Left ventricle myocardium superior (tissue), 1 donor: ENCODE measurements at regions not wholly inside any gene's neighbourhood (a gene's known extent, or its start where the extent isn't known, plus 50 kb on each side); places are given as distances from the start of the nearest gene placed in this dataset.
A peak's percentile ranks its signal among the peaks of the same experiment; 100 is the strongest.
"Not testable (repeated sequence)": the region's sequence is repeated elsewhere in the genome, so short reads cannot be mapped to it uniquely, and the experiment has no call there.

ENCODE experiments used
- ATAC-seq: fragments of 200-7000 bp; cut with Tn5 transposase; one replicate; pipeline ENCODE4 v1.9.1; 2020; ENCODE audit warnings: mild to moderate bottlenecking, moderate library complexity
- DNase-seq: peaks from one replicate; pipeline ENCODE4 v3.0.0-alpha.2; 2020
- intact Hi-C: fragments of 100-400 bp; cut with micrococcal nuclease; formaldehyde crosslinking; loops from one replicate; pipeline ENCODE4 v1.11.0; 2022
- donor health status: DM: no; HTN: yes; CAD: no; lungs with severe emphysema.

DNA sequence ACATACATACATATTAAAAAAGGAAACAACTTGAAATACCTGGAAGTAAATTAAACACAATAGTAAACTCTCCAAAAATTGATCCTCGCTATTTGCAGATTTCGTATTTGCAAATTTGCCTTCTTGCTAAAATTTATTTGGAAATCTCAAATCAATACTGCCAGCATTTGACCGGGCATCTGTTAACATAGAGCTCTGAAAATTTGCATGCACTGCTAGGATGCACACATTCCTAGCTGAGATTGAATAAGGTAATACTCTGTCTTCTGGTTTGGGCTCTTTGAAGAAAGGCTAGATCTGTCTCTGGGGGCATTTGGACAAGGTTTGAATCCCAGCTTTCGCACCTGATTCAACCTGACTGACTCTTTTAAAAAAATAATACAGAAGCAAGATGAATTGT is 729.1 kb upstream of the MGAT4C start:
- intact Hi-C loops = no loop called here
- ATAC-seq = no peak
- DNase-seq = no peak

DNA sequence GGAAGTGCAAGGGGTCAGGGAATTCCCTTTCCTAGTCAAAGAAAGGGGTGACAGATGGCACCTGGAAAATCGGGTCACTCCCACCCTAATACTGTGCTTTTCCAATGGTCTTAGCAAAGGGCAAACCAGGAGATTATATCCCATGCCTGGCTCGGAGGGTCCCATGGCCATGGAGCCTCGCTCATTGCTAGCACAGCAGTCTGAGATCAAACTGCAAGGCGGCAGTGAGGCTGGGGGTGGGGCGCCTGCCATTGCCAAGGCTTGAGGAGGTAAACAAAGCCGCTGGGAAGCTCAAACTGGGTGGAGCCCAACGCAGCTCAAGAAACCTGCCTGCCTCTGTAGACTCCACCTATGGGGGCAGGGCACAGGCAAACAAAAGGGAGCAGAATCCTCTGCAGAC is 714.4 kb upstream of the MGAT4C start:
- intact Hi-C loops, ATAC-seq: not testable (repeated sequence)
- peak; percentile 24 for DNase-seq

DNA sequence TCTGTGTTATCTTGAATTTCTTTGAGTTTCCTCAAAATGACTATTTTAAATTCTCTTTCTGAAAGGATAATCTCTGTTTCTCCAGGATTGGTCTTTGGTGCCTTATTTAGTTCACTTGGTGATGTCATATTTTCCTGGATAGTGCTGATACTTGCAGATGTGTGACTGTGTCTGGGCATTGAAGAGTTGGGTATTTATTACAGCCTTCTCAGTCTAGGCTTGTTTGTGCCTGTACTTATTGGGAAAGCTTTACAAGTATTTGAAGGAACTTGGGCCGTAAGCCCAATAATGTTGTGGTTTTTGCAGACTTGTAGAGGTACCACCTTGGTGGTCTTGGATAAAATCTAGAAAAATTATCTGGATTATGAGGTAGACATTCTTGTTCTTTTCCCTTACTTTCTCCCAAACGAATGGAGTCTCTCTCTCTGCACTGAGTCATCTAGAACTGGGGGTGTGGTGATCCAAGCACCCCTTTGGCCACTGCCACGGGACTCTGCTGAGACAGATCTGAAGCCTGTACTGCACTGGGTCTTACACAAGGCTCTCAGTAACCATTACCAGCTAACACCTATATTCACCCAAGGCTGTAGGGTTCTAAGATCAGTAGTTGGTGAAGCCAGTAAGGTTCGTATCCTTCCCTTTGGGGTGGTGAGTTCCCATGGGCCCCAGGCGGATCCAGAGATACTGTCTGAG is 703.7 kb upstream of the MGAT4C start:
- DNase-seq (no peak), ATAC-seq (no peak)
- intact Hi-C loops = no loop called here

DNA sequence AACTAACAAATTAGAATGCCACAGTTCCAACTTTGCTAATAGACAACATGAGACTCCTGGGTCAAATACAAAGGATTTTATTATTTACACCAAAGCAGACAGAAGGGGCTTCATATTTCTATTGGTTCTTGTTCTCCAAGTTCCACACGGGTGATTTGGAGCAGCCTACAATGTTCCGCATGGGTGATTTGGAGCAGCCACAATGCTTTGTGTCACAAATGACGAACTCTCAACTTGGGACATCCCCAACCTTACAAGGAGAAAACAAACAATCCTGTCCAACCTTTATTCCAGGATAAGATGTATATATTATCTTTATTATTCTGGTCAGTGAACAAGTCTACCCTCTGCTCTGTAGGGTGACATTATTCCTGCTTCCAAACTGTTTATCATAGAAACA is 694.3 kb upstream of the MGAT4C start:
- no peak for ATAC-seq
- DNase-seq = no peak
- intact Hi-C loops = no loop called here

DNA sequence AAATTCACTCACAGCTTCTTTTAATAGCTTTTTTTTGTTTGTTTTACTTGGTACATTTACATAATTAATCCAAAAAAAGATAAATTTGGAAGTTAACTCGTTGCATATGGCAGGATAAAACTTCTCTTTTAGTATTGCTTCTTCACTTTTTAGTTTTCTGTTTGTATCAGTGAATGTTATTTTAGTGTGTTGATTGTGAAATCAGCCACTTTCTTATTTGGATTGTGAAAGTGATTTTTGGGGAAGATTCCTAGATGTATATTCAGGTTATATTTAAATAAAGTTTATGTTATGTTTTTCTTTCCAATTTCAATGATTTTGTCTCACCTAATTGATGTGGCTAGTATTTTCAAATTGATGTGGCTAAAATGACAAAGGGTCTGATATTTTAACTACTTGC is 693.9 kb upstream of the MGAT4C start:
- DNase-seq (no peak), ATAC-seq (no peak)
- intact Hi-C loops = no loop called here

DNA sequence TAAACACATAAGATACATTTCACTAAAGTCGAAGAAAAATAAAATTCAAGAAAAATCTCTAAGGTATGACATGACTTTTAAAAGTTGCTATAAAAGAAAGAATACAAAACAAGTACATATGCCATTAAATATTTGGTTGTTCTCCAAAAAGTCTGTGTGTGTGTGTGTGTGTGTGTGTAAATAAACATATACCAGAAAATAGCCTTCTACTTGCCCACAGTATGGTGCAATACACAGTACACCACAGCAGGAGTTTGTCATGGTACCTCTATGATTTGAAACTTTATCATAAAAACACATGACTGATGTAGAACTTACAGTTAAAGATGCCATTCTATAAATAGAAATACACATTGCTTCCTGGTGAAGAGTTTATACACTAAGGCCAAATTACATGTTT is 692.7 kb upstream of the MGAT4C start:
- DNase-seq (no peak), ATAC-seq (no peak)
- intact Hi-C loops = no loop called here

DNA sequence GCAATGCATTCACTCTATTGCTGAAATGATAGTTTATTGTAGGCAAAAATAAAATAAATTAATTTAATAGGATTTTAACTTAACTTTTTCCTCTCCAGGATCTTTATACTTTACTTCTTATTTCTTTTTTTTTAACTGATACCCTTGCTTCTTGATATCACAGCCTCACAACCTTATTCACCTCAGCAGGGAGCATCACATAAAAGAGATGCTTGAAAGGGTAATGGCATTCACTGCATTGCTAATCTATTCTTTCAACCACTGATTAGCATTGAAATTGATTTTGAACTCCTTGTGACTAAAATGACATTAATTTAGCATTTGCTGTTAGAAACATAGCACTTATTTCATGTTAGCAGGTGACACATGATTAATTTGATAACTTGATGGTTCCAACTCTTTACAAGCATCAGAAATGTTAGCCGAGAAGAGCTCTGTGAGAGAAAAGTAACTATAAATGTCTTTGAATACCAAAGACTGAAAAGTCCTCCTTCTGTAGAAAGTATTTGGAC is 689.5 kb upstream of the MGAT4C start:
- intact Hi-C loops = no loop called here
- no peak for DNase-seq
- no peak for ATAC-seq

DNA sequence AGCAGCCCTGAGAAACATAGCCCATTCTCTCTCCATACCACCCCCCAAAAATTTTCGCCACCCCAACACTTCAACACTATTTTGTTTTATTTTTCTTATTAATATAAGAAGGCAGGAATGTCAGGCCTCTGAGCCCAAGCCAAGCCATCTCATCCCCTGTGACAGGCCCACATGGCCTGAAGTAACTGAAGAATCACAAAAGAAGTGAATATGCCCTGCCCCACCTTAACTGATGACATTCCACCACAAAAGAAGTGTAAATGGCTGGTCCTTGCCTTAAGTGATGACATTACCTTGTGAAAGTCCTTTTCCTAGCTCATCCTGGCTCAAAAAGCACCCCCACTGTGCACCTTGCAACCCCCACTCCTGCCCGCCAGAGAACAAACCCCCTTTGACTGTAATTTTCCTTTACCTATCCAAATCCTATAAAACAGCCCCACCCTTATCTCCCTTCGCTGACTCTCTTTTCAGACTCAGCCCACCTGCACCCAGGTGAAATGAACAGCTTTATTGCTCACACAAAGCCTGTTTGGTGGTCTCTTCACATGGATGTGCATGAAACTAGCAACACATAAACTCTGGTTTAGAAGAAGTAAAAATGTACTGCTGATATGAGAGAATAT is 688.1 kb upstream of the MGAT4C start:
- ATAC-seq, intact Hi-C loops: not testable (repeated sequence)

DNA sequence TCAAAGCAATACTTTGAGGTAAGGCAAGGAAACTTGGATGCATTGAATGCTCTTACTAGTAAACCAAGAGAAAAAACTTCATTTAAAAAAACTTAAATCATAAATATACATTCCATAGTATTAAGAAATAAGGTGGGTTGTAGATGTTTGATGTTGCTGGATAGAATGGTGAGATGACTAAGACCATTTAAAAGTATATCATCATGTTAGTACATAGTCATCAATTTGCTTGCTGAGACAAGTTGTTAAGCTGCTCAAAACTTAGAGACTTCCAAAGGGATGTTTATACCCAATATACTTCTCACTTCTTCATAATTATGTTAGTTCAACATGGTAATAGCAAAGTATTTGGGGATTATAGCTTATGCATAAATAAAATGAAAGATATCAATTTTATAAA is 675.5 kb upstream of the MGAT4C start:
- intact Hi-C loops = no loop called here
- ATAC-seq = no peak
- no peak for DNase-seq

More for the DNA sequence above, 688.1 kb upstream of the MGAT4C start:
- DNase-seq = not testable (repeated sequence)

DNA sequence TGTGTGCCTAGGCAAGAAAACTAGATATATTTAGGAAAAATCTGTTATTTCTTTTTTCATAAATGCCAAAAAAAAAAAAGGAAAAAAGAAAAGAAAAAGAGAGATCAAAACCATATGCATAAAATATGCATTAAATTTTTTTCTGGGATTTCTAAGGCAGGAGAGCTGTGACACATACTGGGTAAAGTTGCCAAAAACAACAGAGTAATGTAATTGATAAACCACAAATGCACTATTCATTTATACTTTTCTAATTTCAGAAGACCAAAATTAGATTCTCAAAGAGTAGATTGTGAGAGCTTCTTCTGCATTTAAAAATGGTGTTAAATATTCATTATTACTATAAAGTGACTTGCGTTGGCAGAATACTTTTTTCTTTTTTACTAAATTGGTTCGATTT is 673.8 kb upstream of the MGAT4C start:
- DNase-seq (no peak), ATAC-seq (no peak)
- intact Hi-C loops = no loop called here

DNA sequence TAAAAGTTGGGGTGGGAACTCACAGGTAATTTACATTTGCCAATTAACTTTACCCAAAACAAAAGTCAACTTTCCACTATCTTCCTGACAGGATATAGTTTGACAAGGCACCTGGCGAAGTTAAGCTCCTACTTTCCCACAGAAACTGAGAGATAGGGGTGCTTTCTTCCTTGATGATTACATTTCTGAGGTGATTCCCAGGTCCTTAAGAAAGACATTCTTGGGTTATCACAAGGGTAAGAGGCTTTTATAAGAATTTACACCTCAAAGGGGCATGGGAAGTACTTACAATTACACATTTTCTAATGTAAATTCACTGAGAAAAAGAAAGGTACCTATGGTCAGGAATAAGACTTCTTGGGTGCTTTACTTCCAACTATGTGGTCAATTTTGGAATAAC is 660.9 kb upstream of the MGAT4C start:
- ATAC-seq (no peak), DNase-seq (no peak)
- intact Hi-C loops = no loop called here

DNA sequence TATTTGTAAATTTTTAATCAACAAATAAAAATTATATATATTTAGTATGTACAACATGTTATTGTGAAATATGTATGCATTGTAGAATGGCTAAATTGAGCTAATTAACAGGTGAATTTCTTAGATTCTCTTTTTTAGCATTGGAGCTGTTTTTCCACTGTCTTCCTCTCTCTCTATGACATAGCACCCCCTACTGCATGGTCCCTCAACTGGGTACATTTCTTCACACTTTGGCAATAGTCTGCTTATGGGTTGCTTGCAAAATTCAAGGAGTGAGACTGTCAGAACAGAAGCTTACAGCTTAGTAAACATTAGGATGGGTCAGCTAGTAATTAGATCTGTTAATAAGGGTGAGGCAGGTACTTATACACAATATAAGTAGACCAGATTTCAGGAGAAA is 658.5 kb upstream of the MGAT4C start:
- DNase-seq = no peak
- intact Hi-C loops = no loop called here
- ATAC-seq = no peak

DNA sequence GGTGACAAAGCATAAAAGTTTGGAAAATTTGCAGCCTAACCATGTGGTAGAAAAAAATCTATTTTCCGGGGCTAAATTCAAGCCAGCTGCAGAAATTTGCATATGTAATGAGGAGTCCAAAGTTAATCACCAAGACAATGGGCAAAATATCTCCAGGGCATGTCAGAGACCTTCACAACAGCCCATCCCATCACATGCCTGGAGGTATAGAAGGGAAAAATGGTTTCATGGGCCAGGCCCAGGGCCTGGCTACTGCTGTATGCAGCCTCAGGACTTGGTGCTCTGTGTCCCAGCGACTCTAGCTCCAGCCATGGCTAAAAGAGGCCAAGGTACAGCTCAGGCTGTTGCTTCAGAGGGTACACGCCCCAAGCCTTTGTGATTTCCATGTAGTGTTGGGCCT is 655.8 kb upstream of the MGAT4C start:
- DNase-seq (no peak), ATAC-seq (no peak)
- intact Hi-C loops = no loop called here

DNA sequence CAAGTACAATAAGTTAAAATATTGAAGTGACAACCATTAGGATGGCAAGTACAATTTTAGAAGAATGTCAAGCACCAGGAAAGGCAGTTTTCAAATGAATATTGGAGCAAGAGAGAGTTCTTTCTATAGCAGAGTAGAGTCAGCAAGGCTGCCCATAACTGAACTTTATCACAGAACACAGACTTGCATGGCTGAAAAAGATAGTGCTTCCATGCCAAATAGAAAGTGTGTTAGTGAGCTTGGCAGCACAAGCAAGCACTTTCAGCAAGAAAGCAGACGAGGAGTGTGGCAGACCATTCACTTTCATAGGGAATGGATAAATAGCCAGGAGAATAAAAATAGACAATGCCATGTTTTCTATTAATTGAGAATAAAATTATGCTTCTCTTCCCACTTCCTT is 647.0 kb upstream of the MGAT4C start:
- ATAC-seq (peak; percentile 67), DNase-seq (no peak)
- intact Hi-C loops = no loop called here

DNA sequence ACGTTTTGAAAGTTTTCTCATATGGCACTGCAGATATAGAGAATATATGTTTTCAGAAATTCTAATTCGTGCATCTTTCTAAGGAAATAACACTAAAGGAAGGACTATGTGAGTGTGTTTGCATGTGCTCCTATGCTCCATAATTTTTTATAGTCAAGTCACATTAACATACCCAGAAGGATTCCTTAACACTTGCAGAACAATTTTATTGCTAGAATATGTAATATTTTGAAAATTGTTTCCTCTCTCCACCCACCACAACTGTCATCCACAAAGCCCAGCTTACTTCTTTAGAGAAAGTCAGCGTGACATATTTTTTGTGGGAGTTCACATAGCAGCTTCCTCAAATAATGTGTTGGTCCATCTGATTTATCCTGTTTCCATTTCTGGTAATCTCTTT is 604.6 kb upstream of the MGAT4C start:
- intact Hi-C loops = no loop called here
- no peak for ATAC-seq

DNA sequence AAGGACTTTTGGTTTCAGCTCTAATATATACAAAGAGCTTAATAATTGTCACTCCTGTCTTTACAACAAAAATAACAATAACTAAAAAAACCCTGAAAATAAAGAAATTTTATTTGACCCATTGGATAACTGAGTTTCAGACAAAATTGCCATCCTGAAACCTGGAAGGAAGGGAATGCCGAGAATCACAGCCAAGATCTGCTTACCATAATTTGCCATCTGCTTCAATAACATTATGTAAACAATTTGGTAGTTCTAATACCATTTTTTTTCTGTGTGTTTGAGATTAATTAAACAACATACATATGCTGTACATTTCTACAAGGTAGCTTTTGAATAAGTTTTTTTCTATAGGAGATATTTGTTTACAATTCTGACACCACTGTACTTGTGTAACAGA is 596.3 kb upstream of the MGAT4C start:
- intact Hi-C loops = no loop called here
- ATAC-seq (no peak), DNase-seq (no peak)

More for the DNA sequence above, 604.6 kb upstream of the MGAT4C start:
- DNase-seq = no peak

DNA sequence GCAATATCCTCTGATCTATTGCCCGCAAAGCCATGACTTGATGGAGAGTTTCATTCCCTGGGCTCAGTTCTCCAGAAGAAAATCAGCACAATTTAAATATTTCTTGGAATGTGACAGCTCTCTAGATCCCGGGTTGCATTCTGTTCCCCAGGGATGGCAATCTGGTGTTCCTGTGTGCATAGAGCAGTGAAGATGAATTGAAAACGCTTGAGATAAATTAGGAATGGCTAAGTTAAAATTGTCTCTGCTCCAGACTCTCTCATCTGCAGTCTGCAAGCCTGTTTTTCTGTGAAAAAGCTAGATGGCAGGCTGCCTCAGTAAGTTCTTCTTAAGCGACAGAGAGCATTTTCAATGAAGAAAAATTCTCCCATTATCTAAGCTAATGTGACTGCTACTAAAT is 582.5 kb upstream of the MGAT4C start:
- DNase-seq (no peak), ATAC-seq (no peak)
- intact Hi-C loops = no loop called here

DNA sequence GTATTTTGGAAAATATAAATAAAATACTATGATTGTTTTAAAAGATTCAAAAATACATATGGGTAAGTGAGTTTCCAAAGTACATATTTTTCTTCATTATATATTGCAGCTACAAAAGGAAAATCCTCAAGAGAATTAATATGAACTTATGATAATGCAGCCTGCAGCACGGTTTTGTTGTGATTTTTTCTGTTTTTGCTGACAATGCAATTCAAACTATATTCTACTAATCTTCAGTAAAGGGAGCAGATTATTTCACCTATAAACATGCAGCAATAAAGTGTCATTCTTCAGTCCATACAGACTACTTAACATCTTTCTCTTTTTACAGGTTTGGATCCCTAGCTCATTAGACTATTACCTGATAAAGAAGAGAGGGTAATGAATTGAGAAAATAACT is 582.1 kb upstream of the MGAT4C start:
- intact Hi-C loops = no loop called here
- DNase-seq (no peak), ATAC-seq (no peak)

DNA sequence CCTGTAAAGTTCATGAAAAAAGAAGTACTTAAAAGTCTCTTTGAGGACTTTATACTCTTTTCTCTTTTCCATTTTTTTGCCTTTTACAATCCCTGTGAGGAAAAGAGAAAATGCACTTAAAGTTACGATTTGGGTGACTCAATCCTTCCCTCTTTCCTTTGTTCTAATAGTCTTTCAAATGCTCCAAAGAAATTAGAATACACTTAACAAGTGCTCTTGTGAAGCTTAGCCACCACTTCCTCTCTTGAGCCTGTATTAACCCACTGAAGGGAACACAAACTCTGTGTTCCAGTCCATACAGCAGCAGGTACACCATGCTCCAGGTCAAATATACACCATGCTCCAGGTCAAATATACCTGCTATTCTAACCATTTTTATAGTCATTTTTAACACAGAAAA is 581.1 kb upstream of the MGAT4C start:
- DNase-seq (no peak), ATAC-seq (no peak)
- intact Hi-C loops = no loop called here

DNA sequence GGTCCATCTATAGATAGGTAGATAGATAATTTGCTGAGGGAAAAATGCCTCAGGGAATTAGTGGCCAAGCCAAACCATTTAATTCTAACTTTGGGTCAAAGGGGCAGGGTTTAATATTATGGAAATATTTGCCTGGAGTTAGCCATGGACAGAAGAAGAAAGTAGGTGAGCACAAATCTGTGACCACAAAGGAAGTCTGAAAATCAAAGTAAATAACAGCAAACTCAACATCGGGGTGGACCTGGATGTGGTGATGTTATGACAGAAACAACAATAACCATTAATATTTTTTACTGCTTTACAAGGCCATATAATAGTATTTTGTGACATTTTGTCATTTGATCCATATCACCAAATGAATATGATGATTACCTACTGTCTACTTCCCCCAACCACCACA is 578.0 kb upstream of the MGAT4C start:
- no peak for DNase-seq
- intact Hi-C loops = no loop called here
- no peak for ATAC-seq

DNA sequence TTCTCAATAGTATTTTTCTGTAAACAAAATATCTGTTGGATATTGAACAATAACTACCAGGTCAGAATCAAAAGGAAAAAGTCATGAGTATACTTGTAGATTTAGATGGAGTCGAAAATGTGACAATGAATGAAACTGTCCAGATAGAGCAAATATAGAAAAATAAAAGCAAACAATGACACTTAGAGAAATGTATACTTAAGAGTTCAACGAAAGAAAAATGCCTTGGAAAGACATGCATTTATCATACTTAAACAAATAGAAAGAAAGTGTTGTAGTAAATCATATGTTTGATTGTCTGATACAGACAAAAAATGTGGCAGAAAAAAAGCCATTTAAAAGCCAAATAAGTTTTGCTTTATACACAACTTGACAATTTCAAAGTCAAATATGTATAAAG is 571.2 kb upstream of the MGAT4C start:
- ATAC-seq (no peak), DNase-seq (no peak)
- intact Hi-C loops = no loop called here
